Stomach smooth muscle (tissue), 2 donors: ENCODE measurements at regions not wholly inside any gene's neighbourhood (a gene's known extent, or its start where the extent isn't known, plus 50 kb on each side); places are given as distances from the start of the nearest gene placed in this dataset.

Source experiments
- H3K27ac ChIP-seq: one replicate; pipeline ENCODE4 v1.7.0; 2013; ENCODE audit warnings: mild to moderate bottlenecking, low read length, inconsistent platforms
- H3K27me3 ChIP-seq, 2 donors: one replicate each; pipeline ENCODE4 v1.7.0; 2013; ENCODE audit warnings: low read length in 2 of 2; ENCODE audit not compliant: insufficient read depth in 2 of 2, control insufficient read depth in 1 of 2
- H3K36me3 ChIP-seq, 2 donors: one replicate each; pipeline ENCODE4 v1.7.0; 2013; ENCODE audit warnings: low read length in 2 of 2; ENCODE audit not compliant: control insufficient read depth in 2 of 2, insufficient read depth in 2 of 2
- H3K4me1 ChIP-seq: one replicate; pipeline ENCODE4 v1.7.0; 2013; ENCODE audit warnings: low read length; ENCODE audit not compliant: control insufficient read depth, insufficient read depth
- H3K4me3 ChIP-seq, 2 donors: one replicate each; pipeline ENCODE4 v1.7.0; 2013; ENCODE audit warnings: low read length in 2 of 2
- H3K9ac ChIP-seq, 2 donors: one replicate each; pipeline ENCODE4 v1.7.0; 2013; ENCODE audit warnings: low read length in 2 of 2, mild to moderate bottlenecking in 1 of 2
- H3K9me3 ChIP-seq, 2 donors: one replicate each; pipeline ENCODE4 v1.7.0; 2013; ENCODE audit warnings: low read length in 2 of 2; ENCODE audit not compliant: control insufficient read depth in 2 of 2
- donor health status: healthy.
- donor health status: Pancreatic carcinoma.

DNA sequence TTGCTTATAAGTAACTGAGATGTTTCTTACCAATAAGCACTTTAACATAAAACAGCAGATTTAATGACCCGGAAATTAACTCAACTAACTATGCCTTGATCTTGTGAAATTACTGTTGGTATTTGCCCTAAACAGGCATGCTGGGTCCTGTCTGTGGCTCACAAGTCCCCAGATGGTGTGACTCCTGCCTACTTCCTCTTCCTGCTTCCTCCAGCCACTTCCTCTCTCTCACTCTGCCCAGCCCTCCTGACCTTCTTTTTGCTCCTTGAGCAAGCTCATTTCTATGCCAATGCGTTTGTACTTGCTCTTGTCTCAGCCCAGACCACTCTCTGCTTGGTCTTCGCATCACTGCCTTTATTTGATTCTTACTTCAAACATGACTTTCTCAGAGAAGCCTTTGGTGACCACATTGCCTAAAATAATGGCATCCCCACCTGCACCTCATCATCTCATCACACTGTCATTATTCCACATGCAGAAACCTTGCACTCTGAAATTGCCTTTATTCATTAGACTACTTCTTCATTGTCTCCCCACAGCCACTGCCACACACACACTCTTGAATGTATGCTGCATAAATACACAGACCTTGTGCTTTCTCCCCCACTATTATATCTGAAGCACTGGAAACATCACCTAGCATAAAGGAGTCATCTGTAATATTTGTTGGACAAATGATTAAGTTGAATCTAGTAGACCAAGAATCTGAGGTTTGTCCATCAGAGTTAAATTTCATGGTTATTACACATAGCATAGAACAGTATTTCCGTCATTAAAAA is 256.3 kb upstream of the SEMA6D start:
- no peaks in the 10 kb centered on the region for H3K9me3 ChIP-seq
- no peaks in the 10 kb centered on the region for H3K4me1 ChIP-seq
- no peaks in the 10 kb centered on the region for H3K36me3 ChIP-seq
- no peak overlapping the region for H3K9ac ChIP-seq
- no peaks in the 10 kb centered on the region for H3K27me3 ChIP-seq
- H3K27ac ChIP-seq, result no peak overlapping the region
- H3K4me3 ChIP-seq, result no peak overlapping the region

- H3K4me1 ChIP-seq, result no peaks in the 10 kb centered on the region
- no peaks in the 10 kb centered on the region for H3K9me3 ChIP-seq
- no peaks in the 10 kb centered on the region for H3K27me3 ChIP-seq
- no peak overlapping the region for H3K27ac ChIP-seq
- H3K9ac ChIP-seq, result no peak overlapping the region
- H3K4me3 ChIP-seq, result no peak overlapping the region
- no peaks in the 10 kb centered on the region for H3K36me3 ChIP-seq
Measured at GRCh38 chr15:47461652-47462141, 255.6 kb upstream of the SEMA6D start.

DNA sequence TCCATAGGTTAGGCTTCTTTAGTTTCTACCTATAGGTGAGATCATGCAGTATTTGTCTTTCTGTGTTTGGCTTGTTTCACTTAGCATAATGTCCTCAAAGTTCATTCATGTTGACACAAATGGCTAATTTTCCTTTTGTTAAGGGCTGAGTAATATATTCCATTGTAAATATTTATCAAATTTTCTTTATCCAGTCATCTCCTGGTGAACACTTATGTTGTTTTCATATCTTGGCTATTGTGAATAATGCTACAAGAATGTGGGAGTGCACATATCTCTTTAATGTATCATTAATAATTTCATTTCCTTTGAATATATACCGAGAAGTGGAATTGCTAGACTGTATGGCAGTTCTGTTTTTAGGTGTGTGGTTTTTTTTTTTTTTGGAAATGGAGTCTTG is 250.9 kb upstream of the SEMA6D start:
- Histone ChIP-seq H3K4me3 (no peak overlapping the region), H3K4me1 (no peaks in the 10 kb centered on the region), H3K27me3 (no peaks in the 10 kb centered on the region), H3K27ac (no peak overlapping the region), H3K36me3 (no peaks in the 10 kb centered on the region), H3K9ac (no peak overlapping the region), H3K9me3 (no peaks in the 10 kb centered on the region)

DNA sequence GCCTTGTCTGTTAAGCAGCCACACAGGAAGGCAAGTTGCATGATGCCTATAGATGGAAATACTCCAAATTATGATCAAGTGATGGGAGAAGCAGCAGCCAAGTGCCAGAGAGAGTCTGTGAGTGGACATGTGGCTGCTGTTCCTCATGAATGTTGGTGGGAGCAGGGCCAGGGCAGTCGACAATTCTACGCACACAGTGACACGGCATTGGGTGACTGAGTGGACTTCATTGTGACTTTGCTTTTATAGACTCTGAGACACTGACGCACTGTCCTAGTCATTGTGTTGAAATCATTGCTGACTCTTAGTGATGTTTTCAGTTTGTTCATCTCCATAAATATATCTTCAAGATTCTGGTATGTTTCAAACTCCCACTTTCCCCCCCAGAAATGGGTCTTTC is 246.3 kb upstream of the SEMA6D start:
- Histone ChIP-seq H3K9ac (no peak overlapping the region), H3K4me1 (peaks cover 3% of the 10 kb centered on the region), H3K4me3 (no peak overlapping the region), H3K9me3 (no peaks in the 10 kb centered on the region), H3K27me3 (no peaks in the 10 kb centered on the region), H3K36me3 (no peaks in the 10 kb centered on the region), H3K27ac (no peak overlapping the region)

- H3K4me3 ChIP-seq, result no peak overlapping the region
- H3K27ac ChIP-seq, result no peak overlapping the region
- no peaks in the 10 kb centered on the region for H3K9me3 ChIP-seq
- no peaks in the 10 kb centered on the region for H3K36me3 ChIP-seq
- no peaks in the 10 kb centered on the region for H3K27me3 ChIP-seq
- peaks cover 3% of the 10 kb centered on the region for H3K4me1 ChIP-seq
- H3K9ac ChIP-seq, result no peak overlapping the region
Measured at GRCh38 chr15:47473106-47473725, 244.1 kb upstream of the SEMA6D start.

DNA sequence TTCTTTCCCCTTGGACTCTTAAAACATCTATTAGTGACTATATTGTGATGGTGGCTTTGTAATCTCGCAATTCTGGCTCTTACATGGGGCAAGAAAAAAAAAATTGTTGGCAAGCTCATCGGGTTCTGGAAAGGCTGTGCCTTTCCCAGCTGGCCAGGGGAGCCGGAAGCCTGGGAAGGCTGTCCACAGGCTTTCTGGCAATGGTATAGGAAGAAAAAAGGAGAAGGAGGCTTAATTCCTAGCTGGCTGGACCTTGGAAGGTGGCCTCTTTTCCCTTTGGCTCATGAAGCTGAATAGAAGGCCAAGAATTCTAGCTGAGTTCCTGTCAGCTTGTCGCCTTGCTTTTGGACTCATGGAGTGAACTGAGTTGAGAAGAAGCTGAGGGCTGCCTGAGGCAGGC is 243.5 kb upstream of the SEMA6D start:
- H3K36me3 ChIP-seq, result no peaks in the 10 kb centered on the region
- no peak overlapping the region for H3K9ac ChIP-seq
- no peaks in the 10 kb centered on the region for H3K9me3 ChIP-seq
- H3K27ac ChIP-seq, result no peak overlapping the region
- no peaks in the 10 kb centered on the region for H3K27me3 ChIP-seq
- peaks cover 3% of the 10 kb centered on the region for H3K4me1 ChIP-seq
- H3K4me3 ChIP-seq, result no peak overlapping the region

DNA sequence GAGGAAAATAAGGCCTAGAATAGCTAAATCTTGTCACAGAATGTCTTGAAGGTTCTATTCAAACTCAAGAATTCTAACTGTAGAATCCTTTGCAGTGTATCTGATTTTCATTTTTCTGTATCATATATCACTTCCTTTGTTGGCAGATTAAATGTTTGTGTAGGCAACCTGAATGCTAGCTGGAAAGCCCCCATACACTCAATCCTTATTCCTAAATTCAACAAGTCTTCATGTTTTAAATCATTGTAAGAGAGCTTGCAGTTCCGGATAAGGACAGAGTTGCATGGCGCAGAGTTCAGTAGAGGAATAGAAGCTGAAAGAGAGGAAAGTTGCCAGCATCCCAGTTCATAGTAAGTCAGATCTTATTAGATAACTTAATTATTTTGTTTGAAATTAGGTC is 242.0 kb upstream of the SEMA6D start:
- Histone ChIP-seq H3K9ac (no peak overlapping the region), H3K36me3 (no peaks in the 10 kb centered on the region), H3K27ac (no peak overlapping the region), H3K4me1 (peaks cover 3% of the 10 kb centered on the region), H3K27me3 (no peaks in the 10 kb centered on the region), H3K4me3 (no peak overlapping the region), H3K9me3 (no peaks in the 10 kb centered on the region)

GRCh38 chr15:47477341-47477740 is 240.0 kb upstream of the SEMA6D start:
- Histone ChIP-seq H3K9ac (no peak overlapping the region), H3K4me3 (no peak overlapping the region), H3K4me1 (peaks cover 3% of the 10 kb centered on the region), H3K27me3 (no peaks in the 10 kb centered on the region), H3K9me3 (no peaks in the 10 kb centered on the region), H3K27ac (no peak overlapping the region), H3K36me3 (no peaks in the 10 kb centered on the region)

DNA sequence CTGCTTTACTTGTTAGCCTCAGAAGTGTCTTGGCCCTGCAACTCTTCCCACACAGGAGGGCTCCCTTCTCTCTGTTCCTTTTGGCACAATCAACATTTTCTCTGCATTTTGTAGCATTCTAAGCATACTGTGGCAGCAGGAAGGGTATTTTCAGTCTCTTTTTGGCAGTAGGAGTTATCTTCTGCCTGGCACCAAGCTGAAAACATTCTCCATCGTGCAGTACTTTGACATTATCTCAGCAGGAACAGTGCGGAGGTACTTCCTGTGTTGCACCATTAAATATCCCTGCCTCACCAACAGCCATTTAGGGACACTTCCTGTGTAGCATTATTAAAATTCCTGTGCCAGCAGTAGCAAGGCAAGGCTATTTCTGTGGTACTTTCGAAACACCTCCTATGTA is 233.2 kb upstream of the SEMA6D start:
- Histone ChIP-seq H3K27ac (no peak overlapping the region), H3K4me1 (no peaks in the 10 kb centered on the region), H3K4me3 (no peak overlapping the region), H3K36me3 (no peaks in the 10 kb centered on the region), H3K27me3 (no peaks in the 10 kb centered on the region), H3K9me3 (no peaks in the 10 kb centered on the region), H3K9ac (no peak overlapping the region)

DNA sequence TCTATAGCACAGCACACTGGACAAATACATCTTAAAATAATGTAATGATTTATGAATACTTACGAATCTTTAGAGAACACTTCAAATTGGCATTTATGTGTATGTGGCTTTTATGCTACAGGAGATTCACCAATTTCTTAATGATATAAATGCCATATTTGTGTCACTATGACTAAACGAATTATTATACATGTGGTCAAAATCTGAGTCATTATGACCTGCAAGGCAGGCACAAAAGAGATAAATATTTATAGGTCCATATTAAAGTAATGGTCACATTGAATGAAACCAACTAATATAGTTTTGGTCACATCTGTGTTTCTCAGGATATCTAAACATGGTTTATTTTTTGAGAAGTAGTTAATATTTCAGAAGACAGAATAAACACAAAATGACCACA is 232.3 kb upstream of the SEMA6D start:
- H3K4me1 ChIP-seq, result no peaks in the 10 kb centered on the region
- H3K9ac ChIP-seq, result no peak overlapping the region
- H3K27ac ChIP-seq, result no peak overlapping the region
- H3K36me3 ChIP-seq, result no peaks in the 10 kb centered on the region
- H3K4me3 ChIP-seq, result no peak overlapping the region
- no peaks in the 10 kb centered on the region for H3K27me3 ChIP-seq
- no peaks in the 10 kb centered on the region for H3K9me3 ChIP-seq

DNA sequence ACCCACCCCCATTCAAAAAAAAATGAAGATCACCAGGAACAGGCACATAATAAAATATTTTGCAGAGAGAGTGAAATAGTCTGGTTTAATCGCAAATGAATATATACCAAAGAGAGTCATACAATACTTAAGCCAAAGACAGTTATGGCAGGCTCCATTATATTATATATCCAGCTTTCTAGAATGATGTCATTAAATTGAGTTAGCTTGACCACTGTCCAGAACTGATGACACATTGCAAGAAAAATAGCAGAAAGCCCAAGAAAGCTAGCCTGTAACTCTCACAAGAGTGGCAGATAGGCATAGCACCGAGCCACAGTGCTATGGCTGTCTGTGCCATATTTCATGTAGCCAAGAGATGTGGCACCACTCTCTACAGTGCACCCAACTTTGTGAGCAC is 231.9 kb upstream of the SEMA6D start:
- Histone ChIP-seq H3K36me3 (no peaks in the 10 kb centered on the region), H3K27me3 (no peaks in the 10 kb centered on the region), H3K4me3 (no peak overlapping the region), H3K27ac (no peak overlapping the region), H3K9ac (no peak overlapping the region), H3K4me1 (no peaks in the 10 kb centered on the region), H3K9me3 (no peaks in the 10 kb centered on the region)
